WTC11 (cell line): ENCODE measurements at regions not wholly inside any gene's neighbourhood (a gene's known extent, or its start where the extent isn't known, plus 50 kb on each side); places are given as distances from the start of the nearest gene placed in this dataset.

Experiments
- ATF1 ChIP-seq: sonication (generic); formaldehyde crosslinking; IDR thresholded peaks from 2 replicates; pipeline ENCODE4 v1.8.1; 2023; ENCODE audit warnings: mild to moderate bottlenecking, moderate library complexity, missing genetic modification reagents
- CTCF ChIP-seq: fragments of 200-600 bp; IDR thresholded peaks from 2 replicates; pipeline ENCODE4 v1.8.0; 2022; ENCODE audit warnings: antibody characterized with exemption
- E2F4 ChIP-seq: sonication (generic); formaldehyde crosslinking; IDR thresholded peaks from 2 replicates; pipeline ENCODE4 v1.8.1; 2022; ENCODE audit warnings: low read depth, mild to moderate bottlenecking, moderate library complexity, missing genetic modification reagents, borderline replicate concordance
- E2F5 ChIP-seq: sonication (generic); formaldehyde crosslinking; IDR thresholded peaks from 2 replicates; pipeline ENCODE4 v1.8.1; 2022; ENCODE audit warnings: mild to moderate bottlenecking, moderate library complexity, missing genetic modification reagents
- ESRRA ChIP-seq: sonication (generic); formaldehyde crosslinking; IDR thresholded peaks from 2 replicates; pipeline ENCODE4 v1.8.1; 2022; ENCODE audit warnings: mild to moderate bottlenecking, missing genetic modification reagents, borderline replicate concordance
- MAX ChIP-seq: sonication (generic); formaldehyde crosslinking; IDR thresholded peaks from 2 replicates; pipeline ENCODE4 v1.8.0; 2022; ENCODE audit warnings: mild to moderate bottlenecking, missing genetic modification reagents
- SMAD4 ChIP-seq: sonication (generic); formaldehyde crosslinking; IDR thresholded peaks from 2 replicates; pipeline ENCODE4 v1.8.0; 2022; ENCODE audit warnings: mild to moderate bottlenecking, missing genetic modification reagents
- TCF7 ChIP-seq: sonication (generic); formaldehyde crosslinking; IDR thresholded peaks from 2 replicates; pipeline ENCODE4 v1.8.0; 2022; ENCODE audit warnings: mild to moderate bottlenecking, low read depth, missing genetic modification reagents, moderate library complexity
- USF2 ChIP-seq: sonication (generic); formaldehyde crosslinking; IDR thresholded peaks from 2 replicates; pipeline ENCODE4 v1.8.1; 2023; ENCODE audit warnings: mild to moderate bottlenecking, missing genetic modification reagents, moderate library complexity
- ZNF263 ChIP-seq: sonication (generic); formaldehyde crosslinking; IDR thresholded peaks from 2 replicates; pipeline ENCODE4 v1.8.1; 2022; ENCODE audit warnings: low read depth, mild to moderate bottlenecking, moderate library complexity, missing genetic modification reagents
- ZNF416 ChIP-seq: fragments of 250-450 bp; sonication (Bioruptor Pico); IDR thresholded peaks from 2 replicates; pipeline ENCODE4 v1.9.0; 2021; ENCODE audit warnings: mild to moderate bottlenecking, inconsistent platforms

- no peak for TF ChIP-seq SMAD4 (CRISPR knock-in tag)
- no peak for TF ChIP-seq TCF7 (CRISPR knock-in tag)
- no peak for TF ChIP-seq CTCF
- no peak for TF ChIP-seq ZNF416 (CRISPR knock-in tag)
- TF ChIP-seq E2F4 (CRISPR knock-in tag), result no peak
- TF ChIP-seq MAX (CRISPR knock-in tag), result no peak
- no peak for TF ChIP-seq ESRRA (CRISPR knock-in tag)
- no peak for TF ChIP-seq ZNF263
- TF ChIP-seq ATF1 (CRISPR knock-in tag), result no peak
- TF ChIP-seq E2F5 (CRISPR knock-in tag), result no peak
- TF ChIP-seq USF2 (CRISPR knock-in tag), result no peak
These were observed 163.5 kb upstream of the ANKRD55 start for GRCh38 chr5:56396634-56397033.
